Omental fat pad (tissue), 3 donors: ENCODE measurements at regions not wholly inside any gene's neighbourhood (a gene's known extent, or its start where the extent isn't known, plus 50 kb on each side); places are given as distances from the start of the nearest gene placed in this dataset.

Experiments
- ATAC-seq: fragments of 150-250 bp; one replicate; pipeline ENCODE4 v1.9.1; 2016; ENCODE audit warnings: mild to moderate bottlenecking, moderate library complexity; ENCODE audit not compliant: low FRiP score
- DNase-seq: peaks from one replicate; pipeline ENCODE4 v3.0.0-alpha.2; 2019; ENCODE audit warnings: low spot score
- TF ChIP-seq, protein P1 (sequence below), 3 donors: fragments of 450-650 bp; IDR thresholded peaks; one replicate each; pipeline ENCODE4 v1.5.1; 2016 to 2017; ENCODE audit warnings: antibody characterized with exemption in 3 of 3, mild to moderate bottlenecking in 3 of 3, moderate library complexity in 2 of 3

DNA sequence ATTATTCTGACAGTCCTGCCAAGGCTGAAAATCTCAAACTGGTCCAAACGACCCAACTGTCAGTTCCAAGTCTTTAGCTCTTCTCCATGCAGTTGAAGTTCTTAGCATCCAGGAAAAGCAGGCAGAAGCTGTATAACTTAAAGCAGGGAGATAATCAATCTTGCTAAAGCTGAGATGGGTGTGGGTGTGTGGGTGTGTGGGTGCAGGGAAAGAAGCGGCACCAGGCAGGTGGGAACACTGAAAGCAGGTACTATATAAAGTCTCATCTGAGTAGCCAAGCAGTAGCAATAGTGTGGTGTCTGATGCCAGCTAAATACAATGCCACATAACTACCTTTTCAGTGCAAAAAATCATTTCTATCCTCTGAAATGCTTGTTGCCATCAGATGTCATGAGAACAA is 69.7 kb upstream of the EGFL6 start:
- TF ChIP-seq, protein P1, sequence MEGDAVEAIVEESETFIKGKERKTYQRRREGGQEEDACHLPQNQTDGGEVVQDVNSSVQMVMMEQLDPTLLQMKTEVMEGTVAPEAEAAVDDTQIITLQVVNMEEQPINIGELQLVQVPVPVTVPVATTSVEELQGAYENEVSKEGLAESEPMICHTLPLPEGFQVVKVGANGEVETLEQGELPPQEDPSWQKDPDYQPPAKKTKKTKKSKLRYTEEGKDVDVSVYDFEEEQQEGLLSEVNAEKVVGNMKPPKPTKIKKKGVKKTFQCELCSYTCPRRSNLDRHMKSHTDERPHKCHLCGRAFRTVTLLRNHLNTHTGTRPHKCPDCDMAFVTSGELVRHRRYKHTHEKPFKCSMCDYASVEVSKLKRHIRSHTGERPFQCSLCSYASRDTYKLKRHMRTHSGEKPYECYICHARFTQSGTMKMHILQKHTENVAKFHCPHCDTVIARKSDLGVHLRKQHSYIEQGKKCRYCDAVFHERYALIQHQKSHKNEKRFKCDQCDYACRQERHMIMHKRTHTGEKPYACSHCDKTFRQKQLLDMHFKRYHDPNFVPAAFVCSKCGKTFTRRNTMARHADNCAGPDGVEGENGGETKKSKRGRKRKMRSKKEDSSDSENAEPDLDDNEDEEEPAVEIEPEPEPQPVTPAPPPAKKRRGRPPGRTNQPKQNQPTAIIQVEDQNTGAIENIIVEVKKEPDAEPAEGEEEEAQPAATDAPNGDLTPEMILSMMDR (IDR thresholded peaks at IDR 0.05), result no peak
- DNase-seq (no peak), ATAC-seq (no peak)

- TF ChIP-seq, protein P1 (IDR thresholded peaks at IDR 0.05), result no peak
- ATAC-seq (no peak), DNase-seq (no peak)
Observed at GRCh38 chrX:13498238-13498637, 71.2 kb upstream of the EGFL6 start.

GRCh38 chrX:13495232-13495631 is 74.2 kb upstream of the EGFL6 start:
- TF ChIP-seq, protein P1 (IDR thresholded peaks at IDR 0.05), result no peak
- DNase-seq (no peak), ATAC-seq (no peak)

DNA sequence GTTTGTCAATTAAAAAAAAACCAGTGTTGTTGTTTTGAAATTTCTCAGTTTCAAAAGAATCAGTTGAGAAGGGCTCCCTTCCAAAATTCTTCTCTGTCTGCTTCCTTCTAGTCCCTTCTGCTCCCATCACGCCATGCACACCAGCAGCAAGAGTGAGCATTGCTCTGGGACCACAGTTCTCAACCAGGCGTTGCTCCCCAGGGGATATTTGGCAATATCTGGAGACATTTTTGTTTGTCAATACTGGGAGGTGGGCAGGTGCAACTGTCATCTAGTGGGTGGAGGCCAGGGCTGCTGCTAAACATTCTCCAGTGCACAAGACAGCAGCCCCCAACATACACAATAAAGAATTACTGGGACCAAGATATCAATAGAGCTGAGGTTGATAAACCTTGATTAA is 74.8 kb upstream of the EGFL6 start:
- ATAC-seq, result no peak
- TF ChIP-seq, protein P1 (IDR thresholded peaks at IDR 0.05), result no peak
- no peak for DNase-seq

DNA sequence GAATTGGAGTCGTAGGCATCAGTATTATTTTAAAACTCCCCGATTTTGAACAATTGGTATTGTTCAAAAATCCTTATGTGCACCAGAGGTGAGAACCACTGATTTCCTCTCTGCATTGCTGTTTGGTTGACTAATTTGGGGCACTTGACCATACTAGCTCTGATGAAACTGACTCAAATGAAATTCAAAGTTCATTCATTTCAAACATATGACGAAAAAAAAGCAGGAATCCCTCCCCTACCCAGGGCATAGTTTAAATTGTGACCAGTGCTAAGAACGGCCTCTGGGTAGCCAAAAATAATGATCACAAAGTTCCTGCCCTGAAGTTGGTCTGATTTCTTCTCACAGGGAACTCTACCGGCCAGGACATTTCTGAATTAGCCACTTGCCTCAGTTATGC is 75.7 kb upstream of the EGFL6 start:
- DNase-seq (no peak), ATAC-seq (no peak)
- TF ChIP-seq, protein P1 (IDR thresholded peaks at IDR 0.05), result no peak

- TF ChIP-seq, protein P1 (IDR thresholded peaks at IDR 0.05), result no peak
- DNase-seq, result no peak
Observed at GRCh38 chrX:13492286-13492685, 77.1 kb upstream of the EGFL6 start.

DNA sequence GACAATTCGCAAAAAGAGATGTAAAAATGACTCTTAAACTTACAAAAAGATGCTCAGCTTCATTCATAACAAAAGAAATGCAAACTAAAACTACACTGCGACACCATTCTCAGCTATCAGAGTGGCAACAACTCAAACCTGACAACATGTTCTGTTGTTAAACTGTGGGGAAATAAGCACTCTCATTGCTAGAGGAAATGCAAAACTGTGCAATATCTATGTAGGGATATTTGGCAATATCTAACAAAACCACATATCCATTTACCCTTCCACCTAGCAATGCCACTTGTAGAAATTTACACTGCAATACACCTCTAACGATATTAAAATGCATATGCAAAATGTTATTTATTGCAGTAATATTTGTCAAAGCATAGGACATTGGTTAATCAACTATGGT is 78.3 kb upstream of the EGFL6 start:
- ATAC-seq (no peak), DNase-seq (no peak)
- TF ChIP-seq, protein P1 (IDR thresholded peaks at IDR 0.05), result no peak

More at GRCh38 chrX:13492286-13492685, 77.1 kb upstream of the EGFL6 start:
- no peak for ATAC-seq
